ENCODE measurements at regions not wholly inside any gene's neighbourhood (a gene's known extent, or its start where the extent isn't known, plus 50 kb on each side); places are given as distances from the start of the nearest gene placed in this dataset.

DNA sequence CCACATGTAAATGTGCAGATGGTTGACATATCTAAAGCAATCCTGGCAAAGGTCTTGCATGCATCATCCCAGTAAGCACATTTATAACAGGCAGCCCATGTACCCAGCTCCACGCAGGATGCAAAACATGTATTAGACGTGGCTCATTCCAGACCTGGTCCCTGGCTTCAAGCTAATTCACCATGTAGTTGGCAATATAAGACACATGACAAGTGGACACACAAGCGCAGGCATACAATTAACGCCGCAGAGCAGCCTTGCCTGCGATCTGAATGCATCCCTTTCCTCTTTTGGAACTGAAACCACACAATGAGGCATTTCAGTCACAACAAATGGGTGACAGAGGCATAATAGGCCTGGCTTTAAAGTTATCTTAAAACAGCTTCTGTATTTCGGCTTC, 114.5 kb upstream of the TRIM2 start:
- TF ChIP-seq POLR2AphosphoS5 (IDR thresholded peaks at IDR 0.05) = no peak
- TF ChIP-seq POLR2A (IDR thresholded peaks at IDR 0.05) = no peak
- TF ChIP-seq, protein P1, sequence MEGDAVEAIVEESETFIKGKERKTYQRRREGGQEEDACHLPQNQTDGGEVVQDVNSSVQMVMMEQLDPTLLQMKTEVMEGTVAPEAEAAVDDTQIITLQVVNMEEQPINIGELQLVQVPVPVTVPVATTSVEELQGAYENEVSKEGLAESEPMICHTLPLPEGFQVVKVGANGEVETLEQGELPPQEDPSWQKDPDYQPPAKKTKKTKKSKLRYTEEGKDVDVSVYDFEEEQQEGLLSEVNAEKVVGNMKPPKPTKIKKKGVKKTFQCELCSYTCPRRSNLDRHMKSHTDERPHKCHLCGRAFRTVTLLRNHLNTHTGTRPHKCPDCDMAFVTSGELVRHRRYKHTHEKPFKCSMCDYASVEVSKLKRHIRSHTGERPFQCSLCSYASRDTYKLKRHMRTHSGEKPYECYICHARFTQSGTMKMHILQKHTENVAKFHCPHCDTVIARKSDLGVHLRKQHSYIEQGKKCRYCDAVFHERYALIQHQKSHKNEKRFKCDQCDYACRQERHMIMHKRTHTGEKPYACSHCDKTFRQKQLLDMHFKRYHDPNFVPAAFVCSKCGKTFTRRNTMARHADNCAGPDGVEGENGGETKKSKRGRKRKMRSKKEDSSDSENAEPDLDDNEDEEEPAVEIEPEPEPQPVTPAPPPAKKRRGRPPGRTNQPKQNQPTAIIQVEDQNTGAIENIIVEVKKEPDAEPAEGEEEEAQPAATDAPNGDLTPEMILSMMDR (IDR thresholded peaks at IDR 0.05) = no peak

Measured in upper lobe of left lung (tissue), 4 donors.